GM19035 (cell line): ENCODE measurements at regions not wholly inside any gene's neighbourhood (a gene's known extent, or its start where the extent isn't known, plus 50 kb on each side); places are given as distances from the start of the nearest gene placed in this dataset.

Source experiments
- ATAC-seq: cut with Tn5 transposase; IDR thresholded peaks from one replicate; pipeline ENCODE4 v1.9.1; 2021; ENCODE audit not compliant: unreplicated experiment

DNA sequence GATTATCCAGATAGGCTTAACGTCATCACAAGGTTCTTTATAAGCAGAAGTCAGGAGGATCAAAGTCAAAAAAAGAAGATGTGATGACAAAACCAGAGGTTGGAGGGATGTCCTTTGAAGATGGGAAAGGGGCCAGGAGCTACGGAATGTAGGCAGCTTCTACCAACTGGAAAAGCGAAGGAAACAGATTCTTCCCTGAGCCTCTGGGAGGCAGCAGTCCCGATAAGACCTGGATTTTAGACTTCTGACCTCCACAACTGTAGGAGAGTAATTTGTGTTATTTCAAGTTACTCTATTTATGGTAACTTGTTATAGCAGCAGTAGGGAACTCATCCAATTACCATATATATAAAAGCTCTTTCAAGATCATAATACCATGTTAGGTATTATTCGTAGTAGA, 98.8 kb upstream of the MYCBP2 start:
- ATAC-seq = no peak

GRCh38 chr13:77423296-77423695, 96.4 kb upstream of the MYCBP2 start:
- ATAC-seq = no peak

DNA sequence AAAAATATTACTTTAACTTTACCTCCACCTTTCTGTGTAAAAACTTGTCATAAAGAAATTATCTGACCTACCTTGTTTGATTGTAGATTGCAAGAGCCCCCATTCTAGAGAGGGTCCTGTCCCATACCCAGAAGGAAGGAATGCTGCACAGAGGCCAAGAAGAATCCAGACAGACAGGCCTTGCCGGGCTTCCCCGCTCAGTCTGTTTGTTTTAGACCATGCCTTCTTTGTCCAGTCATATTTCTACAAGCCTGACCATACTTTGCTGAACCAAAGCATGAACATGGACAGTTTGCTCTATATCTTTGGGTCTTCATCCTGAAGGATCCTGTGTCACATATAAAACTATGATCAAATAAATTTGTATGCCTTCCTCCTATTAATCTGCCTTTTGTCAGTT, 95.8 kb upstream of the MYCBP2 start:
- no peak for ATAC-seq

DNA sequence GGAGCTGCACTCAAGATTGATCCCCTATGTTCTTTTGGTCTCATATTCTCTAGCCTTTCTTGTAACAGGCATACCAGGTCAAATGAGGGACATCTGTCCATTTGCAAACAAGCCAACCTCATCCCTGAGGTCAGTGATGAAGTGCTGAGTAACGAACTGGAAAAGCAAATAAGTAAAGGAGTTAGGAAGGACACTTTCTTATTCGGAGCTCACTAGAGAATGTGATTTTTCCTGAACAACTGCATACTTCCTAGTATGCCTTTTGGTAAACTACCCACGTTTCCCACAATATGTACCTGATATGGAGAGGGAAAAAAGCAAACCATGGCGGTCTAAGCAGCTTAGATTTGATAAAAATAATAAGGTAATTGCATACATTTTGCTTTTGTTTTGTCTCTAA, 91.0 kb upstream of the MYCBP2 start:
- ATAC-seq = no peak

GRCh38 chr13:77416666-77417212, 89.8 kb upstream of the MYCBP2 start:
- ATAC-seq = no peak

DNA sequence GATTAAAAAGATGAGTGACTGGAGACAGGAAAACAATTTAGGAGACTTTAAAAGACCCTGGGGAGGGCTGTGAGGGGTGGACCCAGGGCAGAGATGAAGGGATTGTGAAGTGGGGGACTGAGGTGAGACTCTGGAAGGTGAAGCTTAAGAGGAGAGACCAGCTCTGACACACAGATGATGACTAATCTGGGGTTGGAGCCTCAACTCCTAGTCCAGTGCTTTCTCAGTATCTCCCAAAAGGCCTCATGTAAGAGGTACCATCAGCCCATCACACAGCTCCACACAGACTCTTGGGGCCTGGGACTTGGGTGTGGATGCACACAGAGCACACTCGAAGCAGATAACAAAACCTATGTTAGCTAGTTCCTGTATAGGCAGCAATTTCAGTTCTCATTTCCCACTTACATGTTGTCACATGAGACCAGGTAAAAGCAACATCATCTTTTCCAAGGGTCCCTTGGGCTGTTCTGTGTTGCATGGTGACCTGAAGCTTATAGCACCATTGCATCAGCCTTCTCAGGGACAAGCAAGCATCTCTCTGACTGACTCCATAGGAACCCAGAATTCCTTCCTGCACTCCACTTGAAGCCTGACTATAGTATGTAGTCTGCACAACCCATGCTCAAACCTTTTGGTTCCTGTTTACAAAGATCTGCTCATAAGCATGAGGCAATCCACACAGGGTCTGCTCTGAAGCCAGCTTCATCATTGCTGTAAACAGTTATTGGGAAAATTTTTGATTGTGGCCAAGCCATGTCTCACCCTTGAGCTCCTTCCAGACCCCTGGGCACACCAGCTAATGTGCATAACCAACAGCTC, 88.6 kb upstream of the MYCBP2 start:
- ATAC-seq = peak; percentile 85

DNA sequence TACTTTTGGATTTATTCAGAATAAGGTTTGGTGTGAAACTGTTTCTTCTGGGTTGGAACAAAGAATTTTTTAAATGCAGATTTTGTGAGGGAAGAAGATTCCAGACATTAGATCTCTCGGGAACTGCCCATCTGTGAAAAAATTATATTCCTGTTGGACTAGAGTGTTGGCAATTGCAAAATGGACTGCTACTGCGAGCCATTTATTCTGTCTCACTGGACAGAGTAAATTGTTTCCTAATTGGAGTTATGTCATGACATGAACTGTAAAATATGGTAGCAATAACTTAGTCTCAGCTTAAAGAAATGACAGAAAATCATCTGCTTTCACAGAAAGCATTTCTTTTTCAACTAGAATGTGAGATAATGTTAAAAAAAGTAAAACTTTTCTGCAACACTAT, 86.0 kb upstream of the MYCBP2 start:
- no peak for ATAC-seq

DNA sequence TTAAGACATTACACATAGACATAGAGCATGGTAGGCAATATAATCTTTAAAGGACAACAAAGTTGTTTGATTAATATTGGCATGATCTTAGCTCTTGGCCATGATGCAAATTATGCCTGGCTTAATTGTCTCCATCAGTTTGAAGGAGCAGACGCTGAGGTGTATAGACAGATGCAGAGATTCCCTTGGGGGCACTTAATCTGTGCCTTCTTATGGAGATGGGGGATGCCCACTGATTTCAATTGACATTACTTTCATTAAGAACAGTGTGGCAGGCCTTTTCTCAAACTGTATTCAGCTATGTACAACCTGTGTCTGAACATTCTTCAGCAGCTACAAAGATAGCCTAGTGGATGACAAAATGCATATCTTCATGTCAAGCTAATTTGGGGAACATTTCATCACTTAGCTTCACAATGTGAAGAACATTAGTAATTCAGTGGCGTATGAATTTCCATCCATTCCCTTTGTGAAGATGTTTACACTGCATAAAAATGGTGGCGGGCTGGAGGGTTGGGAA, 85.3 kb upstream of the MYCBP2 start:
- ATAC-seq = no peak

DNA sequence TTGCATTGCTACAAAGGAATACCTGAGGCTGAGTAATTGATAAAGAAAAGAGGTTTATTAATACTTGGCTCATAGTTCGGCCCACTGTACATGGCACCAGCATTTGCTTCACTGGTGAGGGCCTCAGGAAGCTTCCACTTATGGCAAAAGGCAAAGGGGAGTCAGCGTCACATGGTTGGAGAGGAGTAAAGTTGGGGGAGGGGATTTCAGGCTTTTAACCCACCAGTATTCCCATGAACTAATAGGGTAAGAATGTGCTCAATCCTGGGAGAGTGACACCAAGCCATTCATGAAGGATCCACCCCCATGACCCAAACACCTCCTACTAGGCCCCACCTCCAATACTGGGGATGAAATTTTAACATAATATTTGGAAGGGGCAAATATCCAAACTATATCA, 82.5 kb upstream of the MYCBP2 start:
- ATAC-seq = no peak

DNA sequence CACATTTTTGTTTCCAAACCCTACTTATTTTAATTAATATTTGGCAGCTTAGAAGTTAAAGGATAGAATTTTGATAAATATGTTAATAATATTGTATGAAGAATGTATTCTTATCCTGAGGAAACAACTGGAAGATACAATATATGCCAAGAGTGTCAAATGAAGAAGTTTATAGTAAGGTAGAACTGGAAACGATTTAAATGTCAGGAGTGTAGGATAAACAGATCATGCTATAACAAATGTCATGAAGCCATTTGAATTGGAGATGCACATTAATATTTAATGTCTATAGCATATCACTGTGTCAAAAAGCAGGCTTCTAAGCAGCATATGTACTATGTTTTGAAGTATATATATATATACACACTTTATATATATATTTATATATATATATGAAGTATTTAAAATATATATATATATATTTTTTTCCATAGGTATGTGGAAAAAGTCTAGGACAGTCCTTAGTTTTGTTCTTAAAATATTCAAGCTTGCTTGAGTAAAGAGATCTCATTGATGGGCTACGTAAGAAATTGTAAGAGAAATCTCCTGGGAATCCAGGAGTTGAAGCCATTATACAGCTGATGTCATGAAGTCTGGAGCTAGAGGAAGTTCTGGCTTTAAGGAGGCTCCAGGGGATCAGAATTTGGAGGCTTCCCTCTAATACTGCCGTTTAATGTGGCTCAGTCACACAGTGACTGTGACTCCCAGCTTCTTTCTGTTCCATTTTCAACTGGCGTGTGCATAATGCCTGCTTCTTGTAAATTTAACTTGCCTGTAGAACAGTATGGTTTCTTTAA, 79.9 kb upstream of the MYCBP2 start:
- no peak for ATAC-seq

DNA sequence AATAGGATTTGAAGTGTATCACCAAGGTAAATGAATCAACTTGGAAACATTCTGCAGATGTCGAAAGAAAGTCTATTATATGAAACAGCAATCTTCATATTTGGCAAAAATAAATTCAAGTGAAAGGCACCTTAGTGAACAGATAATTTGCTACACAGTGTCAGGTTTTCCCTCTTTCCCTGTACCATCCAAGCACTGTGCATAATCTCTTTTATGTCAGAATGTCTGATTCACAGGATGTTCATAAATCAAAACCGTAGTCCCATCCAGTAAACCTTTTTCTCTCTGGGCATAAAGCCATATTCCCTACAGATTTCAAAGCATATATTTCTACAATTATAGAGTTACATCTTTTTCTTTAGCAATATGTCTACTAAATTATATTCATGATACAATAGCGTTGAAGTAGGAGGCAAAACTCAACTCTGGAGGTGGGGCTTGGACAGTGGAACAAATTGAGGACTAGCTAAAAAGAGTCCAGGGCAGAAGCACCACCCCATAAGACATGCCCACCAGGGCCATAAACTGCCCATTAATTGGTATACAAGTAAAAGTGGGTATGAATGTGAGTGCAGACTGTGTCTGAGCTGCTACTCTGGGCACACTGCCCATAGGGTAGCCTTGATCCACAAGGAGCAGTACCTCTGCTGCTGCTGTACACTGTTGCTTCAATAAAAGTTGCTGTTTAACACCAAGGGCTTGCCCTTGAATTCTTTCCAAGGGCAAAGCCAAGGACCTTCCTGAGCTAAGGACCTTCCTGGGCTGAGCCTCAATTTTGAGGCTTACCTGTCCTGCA, 72.1 kb upstream of the MYCBP2 start:
- no peak for ATAC-seq

GRCh38 chr13:77397636-77398035, 70.7 kb upstream of the MYCBP2 start:
- ATAC-seq = no peak

GRCh38 chr13:77391475-77391874, 64.6 kb upstream of the MYCBP2 start:
- no peak for ATAC-seq

GRCh38 chr13:77390391-77390790, 63.5 kb upstream of the MYCBP2 start:
- ATAC-seq = no peak

DNA sequence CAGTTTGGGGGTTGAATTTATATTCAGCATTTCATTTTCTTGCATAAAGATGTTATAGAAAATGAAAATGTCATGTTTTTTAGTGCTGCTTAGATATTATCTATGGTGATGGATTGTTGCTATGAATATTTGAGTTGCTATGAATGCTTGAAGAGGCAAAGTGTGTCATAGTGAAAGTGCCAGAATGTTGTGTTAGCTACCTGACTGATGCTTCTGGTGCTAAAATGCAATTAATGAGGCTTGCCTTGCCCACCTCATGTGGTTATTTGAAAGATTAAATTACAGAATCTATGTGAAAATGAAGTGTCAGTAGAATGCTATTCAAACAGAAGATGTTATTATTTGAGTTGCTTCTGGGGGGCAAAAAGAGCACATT, 62.7 kb upstream of the MYCBP2 start:
- ATAC-seq = peak; percentile 50

GRCh38 chr13:77388944-77389624, 62.2 kb upstream of the MYCBP2 start:
- ATAC-seq = no peak

GRCh38 chr13:77387607-77388200, 60.8 kb upstream of the MYCBP2 start:
- ATAC-seq = no peak

- ATAC-seq = no peak
Measured at GRCh38 chr13:77386880-77387606, 60.1 kb upstream of the MYCBP2 start.

- ATAC-seq = no peak
Measured at GRCh38 chr13:77386046-77386445, 59.2 kb upstream of the MYCBP2 start.
